COR-L47 (cell line): ENCODE measurements at regions not wholly inside any gene's neighbourhood (a gene's known extent, or its start where the extent isn't known, plus 50 kb on each side); places are given as distances from the start of the nearest gene placed in this dataset.
"Not testable (repeated sequence)": the region's sequence is repeated elsewhere in the genome, so short reads cannot be mapped to it uniquely, and the experiment has no call there.

Experiments used
- DNase-seq: peaks from one replicate; lab custom pipeline; 2025; lab: John Stamatoyannopoulos, UW

GRCh38 chr6:84581494-84582259 lies 182.7 kb downstream of the TBX18 start:
- no peak for DNase-seq

- DNase-seq = no peak
Observed at GRCh38 chr6:84579404-84579803, 185.0 kb downstream of the TBX18 start.

- no peak for DNase-seq
Observed at GRCh38 chr6:84576029-84576428, 188.4 kb downstream of the TBX18 start.

GRCh38 chr6:84575264-84575663 lies 189.1 kb downstream of the TBX18 start:
- peak; percentile 44 for DNase-seq

GRCh38 chr6:84569882-84570281 lies 194.5 kb downstream of the TBX18 start:
- DNase-seq = no peak

GRCh38 chr6:84568971-84569370 lies 195.4 kb downstream of the TBX18 start:
- peak; percentile 30 for DNase-seq

GRCh38 chr6:84565718-84566117 lies 198.7 kb downstream of the TBX18 start:
- not testable (repeated sequence) for DNase-seq

- DNase-seq = no peak
Observed at GRCh38 chr6:84560436-84561390, 203.7 kb downstream of the TBX18 start.

- DNase-seq = no peak
Observed at GRCh38 chr6:84556541-84557335, 207.7 kb downstream of the TBX18 start.

- DNase-seq = no peak
Observed at GRCh38 chr6:84554706-84555105, 209.7 kb downstream of the TBX18 start.

- no peak for DNase-seq
Observed at GRCh38 chr6:84554074-84554473, 210.3 kb downstream of the TBX18 start.

- DNase-seq = no peak
Observed at GRCh38 chr6:84553527-84553926, 210.9 kb downstream of the TBX18 start.

GRCh38 chr6:84551797-84552196 lies 212.6 kb downstream of the TBX18 start:
- DNase-seq = no peak

GRCh38 chr6:84549917-84550316 lies 214.5 kb downstream of the TBX18 start:
- no peak for DNase-seq

- no peak for DNase-seq
Observed at GRCh38 chr6:84547341-84547801, 217.0 kb downstream of the TBX18 start.

GRCh38 chr6:84546427-84546914 lies 217.9 kb downstream of the TBX18 start:
- no peak for DNase-seq

GRCh38 chr6:84539122-84539856 lies 225.1 kb downstream of the TBX18 start:
- no peak for DNase-seq

GRCh38 chr6:84536885-84537638 lies 227.3 kb downstream of the TBX18 start:
- no peak for DNase-seq

- DNase-seq = no peak
Observed at GRCh38 chr6:84528201-84528600, 236.2 kb downstream of the TBX18 start.

GRCh38 chr6:84526631-84527030 lies 237.8 kb downstream of the TBX18 start:
- DNase-seq = no peak
